HepG2 (cell line): ENCODE measurements at regions not wholly inside any gene's neighbourhood (a gene's known extent, or its start where the extent isn't known, plus 50 kb on each side); places are given as distances from the start of the nearest gene placed in this dataset.

ENCODE experiments used
- NFIB ChIP-seq: sonication (generic); formaldehyde crosslinking; IDR thresholded peaks from 2 replicates; pipeline ENCODE4 v1.9.0; 2021; ENCODE audit warnings: missing genetic modification reagents, mild to moderate bottlenecking, borderline replicate concordance
- TF ChIP-seq, protein P1 (sequence below): sonication (generic); formaldehyde crosslinking; IDR thresholded peaks from 2 replicates; pipeline ENCODE4 v1.8.1; 2022; ENCODE audit warnings: mild to moderate bottlenecking, missing genetic modification reagents

DNA sequence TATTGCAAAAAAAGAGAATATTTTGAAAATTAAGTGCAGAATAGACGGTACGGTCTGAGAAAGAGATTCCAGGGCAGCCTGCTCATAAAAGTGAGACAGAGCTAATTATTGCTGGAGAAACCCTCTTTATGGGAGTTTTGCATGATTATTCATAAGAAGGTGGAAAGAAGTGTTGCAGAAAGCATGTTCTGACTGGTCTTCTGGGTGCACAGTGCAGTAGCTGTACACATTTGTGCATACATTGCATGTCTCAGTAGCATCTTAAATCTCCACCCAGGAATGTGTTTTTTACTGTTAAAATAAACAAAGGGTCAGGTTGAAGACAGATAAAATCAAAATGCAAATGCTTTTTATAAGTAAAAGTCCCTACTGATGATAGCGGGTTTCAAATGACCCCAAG is 1813.6 kb upstream of the DEFB115 start:
- TF ChIP-seq, protein P1, sequence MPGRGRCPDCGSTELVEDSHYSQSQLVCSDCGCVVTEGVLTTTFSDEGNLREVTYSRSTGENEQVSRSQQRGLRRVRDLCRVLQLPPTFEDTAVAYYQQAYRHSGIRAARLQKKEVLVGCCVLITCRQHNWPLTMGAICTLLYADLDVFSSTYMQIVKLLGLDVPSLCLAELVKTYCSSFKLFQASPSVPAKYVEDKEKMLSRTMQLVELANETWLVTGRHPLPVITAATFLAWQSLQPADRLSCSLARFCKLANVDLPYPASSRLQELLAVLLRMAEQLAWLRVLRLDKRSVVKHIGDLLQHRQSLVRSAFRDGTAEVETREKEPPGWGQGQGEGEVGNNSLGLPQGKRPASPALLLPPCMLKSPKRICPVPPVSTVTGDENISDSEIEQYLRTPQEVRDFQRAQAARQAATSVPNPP = no peak
- TF ChIP-seq NFIB = no peak
